HCT116 (cell line): ENCODE measurements at regions not wholly inside any gene's neighbourhood (a gene's known extent, or its start where the extent isn't known, plus 50 kb on each side); places are given as distances from the start of the nearest gene placed in this dataset.

ENCODE experiments used
- ATAC-seq: fragments of 200-7000 bp; cut with Tn5 transposase; 2 replicates; pipeline ENCODE4 v1.9.1; 2020; ENCODE audit warnings: mild to moderate bottlenecking, moderate library complexity
- BruUV-seq: library from RNA; stranded (reverse); fragments of 400-500 nt; replicated peaks from 2 replicates; lab custom pipeline; 2021; lab: Mats Ljungman, UMichigan
- CTCF ChIA-PET: fragments of 300-600 bp; sonication (Branson Sonifier 250); formaldehyde crosslinking; loops from one replicate; lab custom pipeline; 2021; ENCODE audit warnings: antibody characterized with exemption; lab: Charles Lee
- POLR2A ChIA-PET: fragments of 300-600, 350-600 bp; sonication (Branson Sonifier 250); formaldehyde crosslinking; loops from one replicate; lab custom pipeline; 2021; ENCODE audit warnings: antibody characterized with exemption; lab: Charles Lee
- RAD21 ChIA-PET, 2 experiments: fragments of 300-600 bp; sonication (Branson Sonifier 250); formaldehyde crosslinking; loops; one replicate each; lab custom pipeline; 2023; ENCODE audit warnings: low total read pairs in 2 of 2; ENCODE audit not compliant: uncharacterized antibody in 2 of 2, unreplicated experiment in 2 of 2, low non-redundant PET in 1 of 2; lab: Charles Lee
- DNase-seq: peaks from one replicate; pipeline ENCODE4 v3.0.0-alpha.2; 2010; ENCODE audit warnings: low read depth, low spot score
- H2AFZ ChIP-seq: fragments of 200-600 bp; shearing (Covaris generic), sonication (generic); 2 replicates; pipeline ENCODE4 v1.6.1; 2017; ENCODE audit warnings: low read depth, mixed run types, mixed read lengths, antibody characterized with exemption, low read length; ENCODE audit not compliant: poor library complexity, severe bottlenecking
- H3K27ac ChIP-seq: 2 replicates; pipeline ENCODE4 v1.5.1; 2012; ENCODE audit warnings: low read depth, low read length
- H3K27me3 ChIP-seq: fragments of 200-600 bp; sonication (generic); 2 replicates; pipeline ENCODE4 v1.6.1; 2016; ENCODE audit warnings: mixed run types, low read length, mixed read lengths; ENCODE audit not compliant: insufficient read depth
- H3K36me3 ChIP-seq, 2 experiments: fragments of 200-500 bp in 1 of 2; fragments of 200-600 bp in 1 of 2; sonication (Bioruptor generic) in 1 of 2; sonication (generic) in 1 of 2; 2 replicates each; pipeline versions ENCODE4 v1.5.1 to v1.6.1; 2014 to 2016; ENCODE audit warnings: low read length in 2 of 2, inconsistent platforms in 1 of 2, mixed read lengths in 1 of 2, mixed run types in 1 of 2; ENCODE audit not compliant: insufficient read depth in 2 of 2, control insufficient read depth in 1 of 2
- H3K4me1 ChIP-seq, 2 experiments: fragments of 200-600 bp in 1 of 2; sonication (generic) in 1 of 2; 2 replicates each; pipeline versions ENCODE4 v1.5.1 to v1.6.1; 2012 to 2017; ENCODE audit warnings: low read length in 2 of 2, inconsistent platforms in 1 of 2, mild to moderate bottlenecking in 1 of 2, mixed read lengths in 1 of 2, mixed run types in 1 of 2, moderate library complexity in 1 of 2; ENCODE audit not compliant: insufficient read depth in 2 of 2, control insufficient read depth in 1 of 2
- H3K4me2 ChIP-seq: fragments of 200-600 bp; sonication (generic); 2 replicates; pipeline ENCODE4 v1.6.1; 2017; ENCODE audit warnings: mixed run types, low read length, mixed read lengths
- H3K4me3 ChIP-seq, 2 experiments: fragments of 200-600 bp in 1 of 2; sonication (generic) in 1 of 2; replicated peaks in 1 of 2; 2 replicates each; pipeline ENCODE4 v1.5.1; 2011 to 2016; ENCODE audit warnings: low read length in 2 of 2, control low read depth in 1 of 2, low read depth in 1 of 2, mild to moderate bottlenecking in 1 of 2, mixed read lengths in 1 of 2, mixed run types in 1 of 2
- H3K79me2 ChIP-seq: fragments of 200-600 bp; sonication (generic); 2 replicates; pipeline ENCODE4 v1.6.1; 2017; ENCODE audit warnings: mild to moderate bottlenecking, mixed run types, low read length, moderate library complexity, mixed read lengths; ENCODE audit not compliant: insufficient read depth
- H3K9ac ChIP-seq: fragments of 200-600 bp; sonication (generic); 2 replicates; pipeline ENCODE4 v1.6.1; 2016; ENCODE audit warnings: low read length, mixed read lengths
- H3K9me2 ChIP-seq: fragments of 200-600 bp; sonication (generic), shearing (Covaris generic); 2 replicates; pipeline ENCODE4 v1.6.1; 2017; ENCODE audit warnings: mixed run types, mild to moderate bottlenecking, moderate library complexity; ENCODE audit not compliant: insufficient read depth
- H3K9me3 ChIP-seq, 2 experiments: fragments of 200-500 bp in 1 of 2; fragments of 200-600 bp in 1 of 2; sonication (Bioruptor generic) in 1 of 2; sonication (generic) in 1 of 2; 2 replicates each; pipeline ENCODE4 v1.6.1; 2014 to 2017; ENCODE audit warnings: low read length in 2 of 2, mixed read lengths in 2 of 2, inconsistent platforms in 1 of 2, low read depth in 1 of 2, mild to moderate bottlenecking in 1 of 2, mixed run types in 1 of 2, moderate library complexity in 1 of 2; ENCODE audit not compliant: control insufficient read depth in 1 of 2, insufficient read depth in 1 of 2
- H4K20me1 ChIP-seq: fragments of 200-600 bp; sonication (generic), shearing (Covaris generic); 2 replicates; pipeline ENCODE4 v1.6.1; 2017; ENCODE audit warnings: mixed run types, mild to moderate bottlenecking, moderate library complexity; ENCODE audit not compliant: insufficient read depth
- CEBPB ChIP-seq: IDR thresholded peaks from 2 replicates; pipeline ENCODE4 v1.6.1; 2012; ENCODE audit warnings: low read depth
- CTCF ChIP-seq, 3 experiments: fragments of 200-600 bp in 1 of 3; sonication (generic) in 1 of 3; IDR thresholded peaks in 2 of 3; conservative IDR thresholded peaks in 1 of 3; 2 replicates each; pipeline ENCODE4 v1.5.1; 2012 to 2017; ENCODE audit warnings: low read depth in 2 of 3, low read length in 2 of 3, antibody characterized with exemption in 1 of 3, borderline replicate concordance in 1 of 3, control low read depth in 1 of 3, mild to moderate bottlenecking in 1 of 3, mixed read lengths in 1 of 3, mixed run types in 1 of 3, moderate library complexity in 1 of 3; ENCODE audit not compliant: insufficient read depth in 1 of 3
- TCF7L2 ChIP-seq: IDR thresholded peaks from 2 replicates; pipeline ENCODE4 v1.7.0; 2011; ENCODE audit warnings: borderline replicate concordance, inconsistent platforms; ENCODE audit not compliant: insufficient read depth, insufficient read length; ENCODE audit errors: extremely low read depth
- ZFX ChIP-seq: fragments of 450-650 bp; IDR thresholded peaks from 2 replicates; pipeline ENCODE4 v1.6.1; 2017
- intact Hi-C: fragments of 100-400 bp; cut with micrococcal nuclease; formaldehyde crosslinking; loops from 2 replicates; pipeline ENCODE4 v1.10.0; 2022

GRCh38 chr1:47709019-47709871 lies 271.4 kb downstream of the FOXD2 start:
- no TSS peak for BruUV-seq
- TF ChIP-seq TCF7L2 (peak; percentile 80), CTCF (IDR thresholded peaks at IDR 0.05 in 2 of 3, conservative IDR thresholded peaks at IDR 0.05 in 1 of 3; ENCODE audit: borderline replicate concordance in 1 of 3, insufficient read depth in 1 of 3, low read depth in 2 of 3, low read length in 2 of 3) (0 out of 6 replicates have a peak, but pooled peaks of 1 of the 3 experiments have one; percentile 38), ZFX (peak; percentile 49; the same call in 1 of the 2 replicates), CEBPB (no peak)
- Histone ChIP-seq H3K9me2 (no peaks in the 10 kb centered on the region), H3K27me3 (peaks cover 15% of the 10 kb centered on the region; the same call in 1 of the 2 replicates), H4K20me1 (no peaks in the 10 kb centered on the region), H3K27ac (no peak overlapping the region; the same call in 1 of the 2 replicates), H3K4me1 (peaks cover 0 to 18% of the 10 kb centered on the region in 2 experiments; a peak in 1 of 4 replicates), H3K79me2 (no peaks in the 10 kb centered on the region), H3K9me3 (no peaks in the 10 kb centered on the region), H3K4me3 (peak overlapping the region; percentile 40 to 57), H2AFZ (peak overlapping the region; percentile 35), H3K36me3 (no peaks in the 10 kb centered on the region), H3K9ac (peak overlapping the region; percentile 14; the same call in 1 of the 2 replicates), H3K4me2 (peak overlapping the region; percentile 82)
- ChIA-PET POLR2A (no interaction called here), CTCF (interaction anchor here (0.8 to 5.3 kb wide), 6 partner anchors 18 to 319 kb away, joined by 3 to 75 read pairs (median 8); partner anchors contain the start of gene FOXD2), RAD21 (no interaction called here)
- no peak for DNase-seq
- intact Hi-C loops: no loop called here
- ATAC-seq: peak; percentile 64
